ENCODE measurements at regions not wholly inside any gene's neighbourhood (a gene's known extent, or its start where the extent isn't known, plus 50 kb on each side); places are given as distances from the start of the nearest gene placed in this dataset.

GRCh38 chr7:98475352-98475751 is 74.5 kb upstream of the BAIAP2L1 start:
- Histone ChIP-seq H3K36me3 (ENCODE audit: low read depth, low read length) (no peaks in the 10 kb centered on the region), H3K27me3 (ENCODE audit: low read length) (no peaks in the 10 kb centered on the region), H3K9ac (ENCODE audit: low read length) (no peak overlapping the region), H3K4me2 (ENCODE audit: low read length) (no peak overlapping the region), H3K4me1 (ENCODE audit: insufficient read depth, low read length) (no peaks in the 10 kb centered on the region), H2AFZ (ENCODE audit: low read length) (no peak overlapping the region), H3K9me2 (replicated peaks; ENCODE audit: low read length) (no peaks in the 10 kb centered on the region), H3F3A (ENCODE audit: low read length, unreplicated experiment) (no peaks in the 10 kb centered on the region), H3K4me3 (ENCODE audit: low read length) (no peak overlapping the region), H3K9me3 (ENCODE audit: low read length) (no peaks in the 10 kb centered on the region), H3K27ac (ENCODE audit: low read length) (no peak overlapping the region), H4K20me1 (ENCODE audit: low read length) (no peaks in the 10 kb centered on the region), H3K79me2 (ENCODE audit: low read length) (no peaks in the 10 kb centered on the region)
- intact Hi-C loops (cut with micrococcal nuclease), result no loop called here
- DNase-seq (no peak), ATAC-seq (no peak)
- POLR2A ChIA-PET (ENCODE audit: unreplicated experiment), result no interaction called here
- CTCF ChIA-PET, result no interaction called here
- BruUV-seq (replicated peaks), result no TSS peak
- TF ChIP-seq EZH2phosphoT487 (IDR thresholded peaks at IDR 0.05; ENCODE audit: borderline replicate concordance, low read length), result no peak
- no peak for TF ChIP-seq CTCF (conservative IDR thresholded peaks at IDR 0.05; ENCODE audit: low read depth, low read length)
- TF ChIP-seq EZH2 (IDR thresholded peaks at IDR 0.05; ENCODE audit: low read length, unreplicated experiment), result no peak

- H3K4me3 ChIP-seq (ENCODE audit: low read length), result no peak overlapping the region
- H3F3A ChIP-seq (ENCODE audit: low read length, unreplicated experiment), result no peaks in the 10 kb centered on the region
- H3K4me1 ChIP-seq (ENCODE audit: insufficient read depth, low read length), result no peaks in the 10 kb centered on the region
- no peak for TF ChIP-seq CTCF (conservative IDR thresholded peaks at IDR 0.05; ENCODE audit: low read depth, low read length)
- no peak for TF ChIP-seq EZH2 (IDR thresholded peaks at IDR 0.05; ENCODE audit: low read length, unreplicated experiment)
- TF ChIP-seq EZH2phosphoT487 (IDR thresholded peaks at IDR 0.05; ENCODE audit: borderline replicate concordance, low read length), result no peak
- no peak overlapping the region for H3K4me2 ChIP-seq (ENCODE audit: low read length)
- no peaks in the 10 kb centered on the region for H3K27me3 ChIP-seq (ENCODE audit: low read length)
- no peaks in the 10 kb centered on the region for H3K36me3 ChIP-seq (ENCODE audit: low read depth, low read length)
- no peaks in the 10 kb centered on the region for H3K9me2 ChIP-seq (replicated peaks; ENCODE audit: low read length)
- H3K9me3 ChIP-seq (ENCODE audit: low read length), result no peaks in the 10 kb centered on the region
- H3K9ac ChIP-seq (ENCODE audit: low read length), result no peak overlapping the region
- no peak overlapping the region for H3K27ac ChIP-seq (ENCODE audit: low read length)
- H4K20me1 ChIP-seq (ENCODE audit: low read length), result no peaks in the 10 kb centered on the region
- intact Hi-C loops (cut with micrococcal nuclease), result no loop called here
- ATAC-seq (no peak), DNase-seq (no peak)
- no peak overlapping the region for H2AFZ ChIP-seq (ENCODE audit: low read length)
- no peaks in the 10 kb centered on the region for H3K79me2 ChIP-seq (ENCODE audit: low read length)
- POLR2A ChIA-PET (ENCODE audit: unreplicated experiment), result no interaction called here
- CTCF ChIA-PET, result no interaction called here
- BruUV-seq (replicated peaks), result no TSS peak
These were observed 73.7 kb upstream of the BAIAP2L1 start for GRCh38 chr7:98474558-98474957.

- DNase-seq, result no peak
- H3K9me3 ChIP-seq (ENCODE audit: low read length), result no peaks in the 10 kb centered on the region
These were observed 71.6 kb upstream of the BAIAP2L1 start for GRCh38 chr7:98472521-98472954.

More at GRCh38 chr7:98472521-98472954, 71.6 kb upstream of the BAIAP2L1 start:
- H3K4me3 ChIP-seq (ENCODE audit: low read length), result no peak overlapping the region
- no TSS peak for BruUV-seq (replicated peaks)
- intact Hi-C loops (cut with micrococcal nuclease), result no loop called here
- no peak for TF ChIP-seq EZH2 (IDR thresholded peaks at IDR 0.05; ENCODE audit: low read length, unreplicated experiment)
- no peak for TF ChIP-seq EZH2phosphoT487 (IDR thresholded peaks at IDR 0.05; ENCODE audit: borderline replicate concordance, low read length)
- no peak for TF ChIP-seq CTCF (conservative IDR thresholded peaks at IDR 0.05; ENCODE audit: low read depth, low read length)
- H3K36me3 ChIP-seq (ENCODE audit: low read depth, low read length), result no peaks in the 10 kb centered on the region
- H3F3A ChIP-seq (ENCODE audit: low read length, unreplicated experiment), result no peaks in the 10 kb centered on the region
- H3K27me3 ChIP-seq (ENCODE audit: low read length), result no peaks in the 10 kb centered on the region
- H3K9ac ChIP-seq (ENCODE audit: low read length), result no peak overlapping the region
- no peaks in the 10 kb centered on the region for H4K20me1 ChIP-seq (ENCODE audit: low read length)
- H3K79me2 ChIP-seq (ENCODE audit: low read length), result no peaks in the 10 kb centered on the region
- ChIA-PET CTCF (no interaction called here), POLR2A (ENCODE audit: unreplicated experiment) (no interaction called here)
- H2AFZ ChIP-seq (ENCODE audit: low read length), result no peak overlapping the region
- no peaks in the 10 kb centered on the region for H3K9me2 ChIP-seq (replicated peaks; ENCODE audit: low read length)
- H3K4me1 ChIP-seq (ENCODE audit: insufficient read depth, low read length), result no peaks in the 10 kb centered on the region
- H3K4me2 ChIP-seq (ENCODE audit: low read length), result no peak overlapping the region
- H3K27ac ChIP-seq (ENCODE audit: low read length), result no peak overlapping the region
- no peak for ATAC-seq

Data from PC-3 (cell line).